ENCODE measurements at regions not wholly inside any gene's neighbourhood (a gene's known extent, or its start where the extent isn't known, plus 50 kb on each side); places are given as distances from the start of the nearest gene placed in this dataset.

- no peak for TF ChIP-seq CTCF (IDR thresholded peaks at IDR 0.05)
- TF ChIP-seq REST (IDR thresholded peaks at IDR 0.05; ENCODE audit: insufficient read depth in 1 of 2, low read depth in 2 of 2, low read length in 1 of 2): no peak
- no peak for TF ChIP-seq POLR2AphosphoS5 (IDR thresholded peaks at IDR 0.05; ENCODE audit: low read depth, low read length)
These were observed 239.0 kb upstream of the KCNN2 start for GRCh38 chr5:114122852-114123251.

Measured in Panc1 (cell line).